Anterior cingulate cortex (tissue), 58 donors: ENCODE measurements at regions not wholly inside any gene's neighbourhood (a gene's known extent, or its start where the extent isn't known, plus 50 kb on each side); places are given as distances from the start of the nearest gene placed in this dataset.

ENCODE experiments used
- DNase-seq, 58 donors: peaks; one replicate each; lab custom pipeline; 2025; lab: John Stamatoyannopoulos, UW

GRCh38 chr7:54465095-54465494 is 77.1 kb upstream of the VSTM2A start:
- DNase-seq, result no peak

- DNase-seq, result no peak
Observed at GRCh38 chr7:54469740-54470139, 72.4 kb upstream of the VSTM2A start.

- DNase-seq, result no peak
Observed at GRCh38 chr7:54476609-54477008, 65.6 kb upstream of the VSTM2A start.

GRCh38 chr7:54477083-54477482 is 65.1 kb upstream of the VSTM2A start:
- DNase-seq, result no peak

- DNase-seq, result no peak
Observed at GRCh38 chr7:54483523-54483922, 58.7 kb upstream of the VSTM2A start.

- no peak for DNase-seq
Observed at GRCh38 chr7:54485044-54485443, 57.1 kb upstream of the VSTM2A start.
